ENCODE measurements at regions not wholly inside any gene's neighbourhood (a gene's known extent, or its start where the extent isn't known, plus 50 kb on each side); places are given as distances from the start of the nearest gene placed in this dataset.

DNA sequence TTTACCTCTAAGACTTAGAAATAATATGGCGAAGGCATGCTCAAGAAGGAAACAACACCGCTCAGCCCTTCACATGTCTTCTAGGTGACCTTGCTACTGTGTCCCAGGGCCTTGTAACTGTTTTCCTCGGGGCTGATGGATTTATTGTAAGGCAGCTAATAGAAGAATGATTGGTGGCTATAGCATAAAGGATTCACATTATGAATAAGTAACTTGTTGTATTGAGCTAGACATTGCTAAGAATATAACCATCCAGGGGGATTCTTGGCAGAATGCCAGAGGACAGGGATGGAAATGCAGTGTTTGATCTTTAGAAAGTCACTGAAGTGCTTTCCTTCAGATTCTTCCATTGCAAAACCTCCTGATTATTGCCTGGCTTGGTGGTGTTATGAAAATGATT lies 54.9 kb downstream of the PLEKHG1 start:
- TF ChIP-seq RARB (CRISPR knock-in tag; IDR thresholded peaks at IDR 0.05) = no peak
- TF ChIP-seq ARNTL (CRISPR knock-in tag; IDR thresholded peaks at IDR 0.05; ENCODE audit: borderline replicate concordance, low read depth) = no peak
- no peak for TF ChIP-seq SNAI2 (CRISPR knock-in tag; IDR thresholded peaks at IDR 0.05)
- TF ChIP-seq, protein P1, sequence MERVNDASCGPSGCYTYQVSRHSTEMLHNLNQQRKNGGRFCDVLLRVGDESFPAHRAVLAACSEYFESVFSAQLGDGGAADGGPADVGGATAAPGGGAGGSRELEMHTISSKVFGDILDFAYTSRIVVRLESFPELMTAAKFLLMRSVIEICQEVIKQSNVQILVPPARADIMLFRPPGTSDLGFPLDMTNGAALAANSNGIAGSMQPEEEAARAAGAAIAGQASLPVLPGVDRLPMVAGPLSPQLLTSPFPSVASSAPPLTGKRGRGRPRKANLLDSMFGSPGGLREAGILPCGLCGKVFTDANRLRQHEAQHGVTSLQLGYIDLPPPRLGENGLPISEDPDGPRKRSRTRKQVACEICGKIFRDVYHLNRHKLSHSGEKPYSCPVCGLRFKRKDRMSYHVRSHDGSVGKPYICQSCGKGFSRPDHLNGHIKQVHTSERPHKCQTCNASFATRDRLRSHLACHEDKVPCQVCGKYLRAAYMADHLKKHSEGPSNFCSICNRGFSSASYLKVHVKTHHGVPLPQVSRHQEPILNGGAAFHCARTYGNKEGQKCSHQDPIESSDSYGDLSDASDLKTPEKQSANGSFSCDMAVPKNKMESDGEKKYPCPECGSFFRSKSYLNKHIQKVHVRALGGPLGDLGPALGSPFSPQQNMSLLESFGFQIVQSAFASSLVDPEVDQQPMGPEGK (CRISPR knock-in tag; IDR thresholded peaks at IDR 0.05; ENCODE audit: borderline replicate concordance) = no peak
- no peak for TF ChIP-seq CSDC2 (CRISPR knock-in tag; IDR thresholded peaks at IDR 0.05)
- TF ChIP-seq, protein P2, sequence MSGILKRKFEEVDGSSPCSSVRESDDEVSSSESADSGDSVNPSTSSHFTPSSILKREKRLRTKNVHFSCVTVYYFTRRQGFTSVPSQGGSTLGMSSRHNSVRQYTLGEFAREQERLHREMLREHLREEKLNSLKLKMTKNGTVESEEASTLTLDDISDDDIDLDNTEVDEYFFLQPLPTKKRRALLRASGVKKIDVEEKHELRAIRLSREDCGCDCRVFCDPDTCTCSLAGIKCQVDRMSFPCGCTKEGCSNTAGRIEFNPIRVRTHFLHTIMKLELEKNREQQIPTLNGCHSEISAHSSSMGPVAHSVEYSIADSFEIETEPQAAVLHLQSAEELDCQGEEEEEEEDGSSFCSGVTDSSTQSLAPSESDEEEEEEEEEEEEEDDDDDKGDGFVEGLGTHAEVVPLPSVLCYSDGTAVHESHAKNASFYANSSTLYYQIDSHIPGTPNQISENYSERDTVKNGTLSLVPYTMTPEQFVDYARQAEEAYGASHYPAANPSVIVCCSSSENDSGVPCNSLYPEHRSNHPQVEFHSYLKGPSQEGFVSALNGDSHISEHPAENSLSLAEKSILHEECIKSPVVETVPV (CRISPR knock-in tag; IDR thresholded peaks at IDR 0.05) = no peak
- TF ChIP-seq CREB5 (CRISPR knock-in tag; IDR thresholded peaks at IDR 0.05; ENCODE audit: low read depth) = no peak
- no peak for TF ChIP-seq TSHZ2 (CRISPR knock-in tag; IDR thresholded peaks at IDR 0.05)
- no peak for TF ChIP-seq ZFP3 (CRISPR knock-in tag; IDR thresholded peaks at IDR 0.05)
- no peak for TF ChIP-seq ZC3H10 (CRISPR knock-in tag; IDR thresholded peaks at IDR 0.05)

Measured in SK-N-SH treated with all-trans-retinoic acid at 6 μM for 48 hours (cell line).